PC-3 (cell line): ENCODE measurements at regions not wholly inside any gene's neighbourhood (a gene's known extent, or its start where the extent isn't known, plus 50 kb on each side); places are given as distances from the start of the nearest gene placed in this dataset.

ENCODE experiments used
- CTCF ChIP-seq: fragments of 300-600 bp; sonication (generic); conservative IDR thresholded peaks from 2 replicates; pipeline ENCODE4 v1.5.1; 2017; ENCODE audit warnings: antibody characterized with exemption, low read depth, mild to moderate bottlenecking, low read length
- EZH2 ChIP-seq: fragments of 300-600 bp; sonication (generic); IDR thresholded peaks from one replicate; pipeline ENCODE4 v1.6.1; 2017; ENCODE audit warnings: antibody characterized with exemption, mild to moderate bottlenecking, low read length; ENCODE audit not compliant: unreplicated experiment
- EZH2phosphoT487 ChIP-seq: fragments of 300-600 bp; sonication (generic); IDR thresholded peaks from 2 replicates; pipeline ENCODE4 v1.6.1; 2018; ENCODE audit warnings: mild to moderate bottlenecking, antibody characterized with exemption, low read length, borderline replicate concordance

- TF ChIP-seq CTCF: no peak
- no peak for TF ChIP-seq EZH2phosphoT487
- no peak for TF ChIP-seq EZH2
Observed at GRCh38 chr4:130131536-130131935, 1035.6 kb downstream of the C4orf33 start.
